Astrocyte (in vitro differentiated cells and primary cell): ENCODE measurements at regions not wholly inside any gene's neighbourhood (a gene's known extent, or its start where the extent isn't known, plus 50 kb on each side); places are given as distances from the start of the nearest gene placed in this dataset.

Experiments used
- DNase-seq: peaks from one replicate; pipeline ENCODE4 v3.0.0-alpha.2; 2010; ENCODE audit warnings: low read depth
- FAIRE-seq: peaks from 2 replicates; lab custom pipeline; 2011; peaks lifted over from hg19 to GRCh38; lab: Jason Lieb, UNC
- H2AFZ ChIP-seq: 2 replicates; pipeline ENCODE4 v1.6.0; 2012; ENCODE audit warnings: low read depth, low read length, inconsistent platforms
- H3K27ac ChIP-seq: 2 replicates; pipeline ENCODE4 v1.5.1; 2011; ENCODE audit warnings: low read depth, low read length, inconsistent platforms
- H3K27me3 ChIP-seq: 2 replicates; pipeline ENCODE4 v1.6.0; 2011; ENCODE audit warnings: low read length, inconsistent platforms; ENCODE audit not compliant: insufficient read depth
- H3K36me3 ChIP-seq: 2 replicates; pipeline ENCODE4 v1.5.1; 2011; ENCODE audit warnings: low read length, inconsistent platforms; ENCODE audit not compliant: insufficient read depth
- H3K4me1 ChIP-seq: 2 replicates; pipeline ENCODE4 v1.5.1; 2011; ENCODE audit warnings: low read length, inconsistent platforms; ENCODE audit not compliant: insufficient read depth
- H3K4me2 ChIP-seq: 2 replicates; pipeline ENCODE4 v1.6.0; 2012; ENCODE audit warnings: low read length, inconsistent platforms
- H3K4me3 ChIP-seq: 2 replicates; pipeline ENCODE4 v1.5.1; 2011; ENCODE audit warnings: low read depth, mild to moderate bottlenecking, low read length, inconsistent platforms; ENCODE audit not compliant: insufficient read depth
- H3K79me2 ChIP-seq: 2 replicates; pipeline ENCODE4 v1.6.0; 2012; ENCODE audit warnings: mild to moderate bottlenecking, low read length, inconsistent platforms; ENCODE audit not compliant: insufficient read depth
- H3K9ac ChIP-seq: 2 replicates; pipeline ENCODE4 v1.6.0; 2012; ENCODE audit warnings: mild to moderate bottlenecking, low read length, inconsistent platforms
- H3K9me3 ChIP-seq: 2 replicates; pipeline ENCODE4 v1.5.1; 2012; ENCODE audit warnings: low read depth, mild to moderate bottlenecking, low read length, inconsistent platforms; ENCODE audit not compliant: insufficient read depth
- H4K20me1 ChIP-seq: 2 replicates; pipeline ENCODE4 v1.6.0; 2012; ENCODE audit warnings: low read length, inconsistent platforms; ENCODE audit not compliant: insufficient read depth
- H3K27ac Mint-ChIP-seq: one replicate; pipeline ENCODE4 v1.8.0; 2021; ENCODE audit warnings: mild to moderate bottlenecking, mixed read lengths; ENCODE audit not compliant: unreplicated experiment
- H3K27me3 Mint-ChIP-seq: one replicate; pipeline ENCODE4 v1.8.0; 2021; ENCODE audit warnings: low read depth, mixed read lengths; ENCODE audit not compliant: unreplicated experiment
- H3K36me3 Mint-ChIP-seq: one replicate; pipeline ENCODE4 v1.8.0; 2021; ENCODE audit warnings: low read depth, mixed read lengths; ENCODE audit not compliant: unreplicated experiment
- H3K4me1 Mint-ChIP-seq: one replicate; pipeline ENCODE4 v1.8.0; 2021; ENCODE audit warnings: low read depth, mixed read lengths; ENCODE audit not compliant: unreplicated experiment
- H3K4me3 Mint-ChIP-seq: one replicate; pipeline ENCODE4 v1.8.0; 2021; ENCODE audit warnings: mild to moderate bottlenecking, moderate library complexity, mixed read lengths; ENCODE audit not compliant: unreplicated experiment
- H3K9me3 Mint-ChIP-seq: one replicate; pipeline ENCODE4 v1.8.0; 2021; ENCODE audit warnings: mild to moderate bottlenecking, mixed read lengths; ENCODE audit not compliant: unreplicated experiment
- EZH2 ChIP-seq: IDR thresholded peaks from 2 replicates; pipeline ENCODE4 v1.6.1; 2012; ENCODE audit warnings: mild to moderate bottlenecking, low read length, inconsistent platforms; ENCODE audit not compliant: insufficient read depth
- TF ChIP-seq, protein P1 (sequence below): IDR thresholded peaks from 2 replicates; pipeline ENCODE4 v1.5.1; 2011; ENCODE audit warnings: low read depth, mild to moderate bottlenecking, inconsistent platforms, low read length, moderate library complexity; ENCODE audit not compliant: insufficient read depth

DNA sequence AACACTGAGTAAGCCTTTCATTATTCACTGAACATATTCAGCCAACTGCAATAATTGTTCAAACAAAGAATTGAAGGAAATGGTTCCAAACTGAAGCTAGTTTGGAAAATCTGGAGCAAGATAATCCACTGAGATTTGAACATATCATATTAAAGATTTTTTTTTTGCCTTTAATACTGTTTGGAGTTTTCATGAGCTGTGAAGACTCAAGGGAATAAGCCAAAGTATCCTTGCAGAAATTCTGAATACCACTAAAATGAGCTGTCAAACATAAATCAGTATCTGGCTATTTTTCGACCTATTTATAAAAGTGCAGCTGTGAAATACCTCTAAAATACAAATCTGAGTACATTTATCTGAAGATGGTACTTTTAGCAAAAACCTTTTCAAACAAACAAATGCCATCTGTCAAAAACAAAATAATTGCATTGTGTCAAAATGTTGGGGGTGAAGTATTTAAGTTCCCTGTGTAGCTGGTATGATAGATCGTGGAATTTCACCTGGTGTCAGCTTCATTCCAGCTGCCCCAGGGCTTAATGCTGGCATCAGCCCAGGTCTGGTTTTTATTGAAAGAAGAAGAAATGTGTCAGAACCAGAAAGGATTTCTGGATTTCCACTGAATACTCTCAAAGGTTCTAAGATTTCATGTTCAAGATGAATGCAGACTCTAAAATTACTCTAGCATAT is 149.0 kb upstream of the GRAMD2B start:
- Histone ChIP-seq H3K4me1 (no peaks in the 10 kb centered on the region), H2AFZ (no peak overlapping the region), H3K79me2 (no peaks in the 10 kb centered on the region), H3K27ac (no peak overlapping the region), H3K27me3 (peaks cover 3% of the 10 kb centered on the region), H3K9me3 (no peaks in the 10 kb centered on the region), H3K4me3 (no peak overlapping the region), H4K20me1 (no peaks in the 10 kb centered on the region), H3K4me2 (no peak overlapping the region), H3K9ac (no peak overlapping the region), H3K36me3 (no peaks in the 10 kb centered on the region)
- DNase-seq = no peak
- Mint-ChIP-seq H3K27me3 (no peaks in the 10 kb centered on the region), H3K27ac (no peak overlapping the region), H3K36me3 (no peaks in the 10 kb centered on the region), H3K4me1 (peaks cover 2% of the 10 kb centered on the region), H3K4me3 (no peak overlapping the region), H3K9me3 (no peaks in the 10 kb centered on the region)
- TF ChIP-seq EZH2 = no peak
- FAIRE-seq = no peak

DNA sequence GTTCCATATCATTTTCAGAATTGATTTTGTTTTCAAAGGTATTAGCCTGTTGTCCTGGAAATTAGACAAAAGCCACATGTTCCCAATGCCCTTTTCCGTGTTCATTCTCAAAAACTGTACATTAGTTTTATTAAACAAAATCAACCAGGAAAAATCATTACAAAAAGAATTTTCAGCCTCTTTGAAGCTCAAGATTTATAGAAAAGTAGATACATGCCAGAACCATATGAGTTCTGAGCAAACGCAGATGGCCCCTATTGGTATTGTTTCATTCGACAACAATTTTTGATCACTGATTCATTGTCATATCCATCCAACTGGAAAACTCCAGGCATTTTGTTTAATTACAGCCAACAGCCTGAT is 148.5 kb upstream of the GRAMD2B start:
- Histone ChIP-seq H3K27ac (no peak overlapping the region), H2AFZ (no peak overlapping the region), H3K36me3 (no peaks in the 10 kb centered on the region), H4K20me1 (no peaks in the 10 kb centered on the region), H3K79me2 (no peaks in the 10 kb centered on the region), H3K27me3 (peaks cover 3% of the 10 kb centered on the region), H3K4me3 (no peak overlapping the region), H3K9ac (no peak overlapping the region), H3K4me1 (no peaks in the 10 kb centered on the region), H3K9me3 (no peaks in the 10 kb centered on the region), H3K4me2 (no peak overlapping the region)
- DNase-seq = no peak
- H3K36me3 Mint-ChIP-seq = no peaks in the 10 kb centered on the region
- no peak overlapping the region for H3K27ac Mint-ChIP-seq
- H3K4me1 Mint-ChIP-seq = peaks cover 2% of the 10 kb centered on the region
- H3K27me3 Mint-ChIP-seq = no peaks in the 10 kb centered on the region
- no peak for FAIRE-seq
- H3K4me3 Mint-ChIP-seq = no peak overlapping the region
- TF ChIP-seq EZH2 = no peak
- TF ChIP-seq, protein P1, sequence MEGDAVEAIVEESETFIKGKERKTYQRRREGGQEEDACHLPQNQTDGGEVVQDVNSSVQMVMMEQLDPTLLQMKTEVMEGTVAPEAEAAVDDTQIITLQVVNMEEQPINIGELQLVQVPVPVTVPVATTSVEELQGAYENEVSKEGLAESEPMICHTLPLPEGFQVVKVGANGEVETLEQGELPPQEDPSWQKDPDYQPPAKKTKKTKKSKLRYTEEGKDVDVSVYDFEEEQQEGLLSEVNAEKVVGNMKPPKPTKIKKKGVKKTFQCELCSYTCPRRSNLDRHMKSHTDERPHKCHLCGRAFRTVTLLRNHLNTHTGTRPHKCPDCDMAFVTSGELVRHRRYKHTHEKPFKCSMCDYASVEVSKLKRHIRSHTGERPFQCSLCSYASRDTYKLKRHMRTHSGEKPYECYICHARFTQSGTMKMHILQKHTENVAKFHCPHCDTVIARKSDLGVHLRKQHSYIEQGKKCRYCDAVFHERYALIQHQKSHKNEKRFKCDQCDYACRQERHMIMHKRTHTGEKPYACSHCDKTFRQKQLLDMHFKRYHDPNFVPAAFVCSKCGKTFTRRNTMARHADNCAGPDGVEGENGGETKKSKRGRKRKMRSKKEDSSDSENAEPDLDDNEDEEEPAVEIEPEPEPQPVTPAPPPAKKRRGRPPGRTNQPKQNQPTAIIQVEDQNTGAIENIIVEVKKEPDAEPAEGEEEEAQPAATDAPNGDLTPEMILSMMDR = no peak
- no peaks in the 10 kb centered on the region for H3K9me3 Mint-ChIP-seq

DNA sequence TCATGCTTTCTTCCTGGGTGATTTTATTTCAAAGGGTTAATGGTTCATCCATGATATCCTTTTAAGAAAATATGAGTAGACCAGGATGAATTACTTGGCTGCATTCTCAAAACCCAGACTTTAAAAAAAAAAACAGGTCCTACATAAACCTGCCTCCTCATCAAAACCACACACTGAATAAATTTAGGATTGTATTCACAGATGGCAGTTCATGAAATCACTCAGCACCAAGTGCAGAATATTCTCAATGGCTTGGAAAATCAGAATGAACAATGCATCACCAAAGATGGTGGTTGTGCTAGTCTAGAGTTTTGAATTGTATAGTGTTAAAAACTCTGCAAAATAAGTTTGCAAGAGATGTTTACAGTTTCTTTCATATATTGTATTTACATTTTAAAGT is 145.4 kb upstream of the GRAMD2B start:
- Histone ChIP-seq H4K20me1 (no peaks in the 10 kb centered on the region), H3K4me3 (no peak overlapping the region), H3K27me3 (no peaks in the 10 kb centered on the region), H3K9ac (no peak overlapping the region), H3K4me2 (no peak overlapping the region), H3K27ac (no peak overlapping the region), H3K9me3 (no peaks in the 10 kb centered on the region), H3K79me2 (no peaks in the 10 kb centered on the region), H3K36me3 (no peaks in the 10 kb centered on the region), H3K4me1 (no peaks in the 10 kb centered on the region), H2AFZ (no peak overlapping the region)
- DNase-seq (peak; percentile 30), FAIRE-seq (no peak)
- no peaks in the 10 kb centered on the region for H3K36me3 Mint-ChIP-seq
- H3K4me3 Mint-ChIP-seq = no peak overlapping the region
- TF ChIP-seq, protein P1 = no peak
- TF ChIP-seq EZH2 = no peak
- peaks cover 2% of the 10 kb centered on the region for H3K4me1 Mint-ChIP-seq
- no peak overlapping the region for H3K27ac Mint-ChIP-seq
- no peaks in the 10 kb centered on the region for H3K9me3 Mint-ChIP-seq
- no peaks in the 10 kb centered on the region for H3K27me3 Mint-ChIP-seq
